ENCODE measurements at regions not wholly inside any gene's neighbourhood (a gene's known extent, or its start where the extent isn't known, plus 50 kb on each side); places are given as distances from the start of the nearest gene placed in this dataset.
"Not testable (repeated sequence)": the region's sequence is repeated elsewhere in the genome, so short reads cannot be mapped to it uniquely, and the experiment has no call there.

- Histone ChIP-seq H3K4me3 (no peak overlapping the region), H3K9me3 (ENCODE audit: low read depth) (no peaks in the 10 kb centered on the region), H3K36me3 (no peaks in the 10 kb centered on the region), H3K27me3 (no peaks in the 10 kb centered on the region), H3K4me1 (ENCODE audit: low read depth) (no peaks in the 10 kb centered on the region), H3K27ac (no peak overlapping the region)
- TF ChIP-seq CTCF (IDR thresholded peaks at IDR 0.05; ENCODE audit: low read depth, low read length): no peak
- DNase-seq (ENCODE audit: low read depth in 1 of 2, low spot score in 1 of 2): no peak
Observed at GRCh38 chr12:131422744-131423143, 288.1 kb upstream of the SFSWAP start.

- Histone ChIP-seq H3K27me3 (no peaks in the 10 kb centered on the region), H3K27ac (no peak overlapping the region), H3K36me3 (no peaks in the 10 kb centered on the region), H3K9me3 (ENCODE audit: low read depth) (no peaks in the 10 kb centered on the region), H3K4me1 (ENCODE audit: low read depth) (no peaks in the 10 kb centered on the region), H3K4me3 (no peak overlapping the region)
- DNase-seq (ENCODE audit: low read depth in 1 of 2, low spot score in 1 of 2): no peak
- TF ChIP-seq CTCF (IDR thresholded peaks at IDR 0.05; ENCODE audit: low read depth, low read length): no peak
Observed at GRCh38 chr12:131424270-131424669, 286.6 kb upstream of the SFSWAP start.

- Histone ChIP-seq H3K27ac (no peak overlapping the region), H3K36me3 (no peaks in the 10 kb centered on the region), H3K27me3 (no peaks in the 10 kb centered on the region), H3K4me1 (ENCODE audit: low read depth) (no peaks in the 10 kb centered on the region), H3K4me3 (no peak overlapping the region), H3K9me3 (ENCODE audit: low read depth) (no peaks in the 10 kb centered on the region)
- no peak for DNase-seq (ENCODE audit: low read depth in 1 of 2, low spot score in 1 of 2)
- TF ChIP-seq CTCF (IDR thresholded peaks at IDR 0.05; ENCODE audit: low read depth, low read length): no peak
Observed at GRCh38 chr12:131425112-131426075, 285.5 kb upstream of the SFSWAP start.

GRCh38 chr12:131428091-131428685 lies 282.7 kb upstream of the SFSWAP start:
- Histone ChIP-seq H3K4me1 (ENCODE audit: low read depth) (no peaks in the 10 kb centered on the region), H3K9me3 (ENCODE audit: low read depth) (no peaks in the 10 kb centered on the region), H3K36me3 (no peaks in the 10 kb centered on the region), H3K27ac (no peak overlapping the region), H3K4me3 (no peak overlapping the region), H3K27me3 (no peaks in the 10 kb centered on the region)
- DNase-seq (ENCODE audit: low read depth in 1 of 2, low spot score in 1 of 2): no peak
- no peak for TF ChIP-seq CTCF (IDR thresholded peaks at IDR 0.05; ENCODE audit: low read depth, low read length)

- not testable (repeated sequence) for H3K4me1 ChIP-seq (ENCODE audit: low read depth); H3K4me3 ChIP-seq; H3K27me3 ChIP-seq; H3K36me3 ChIP-seq; H3K27ac ChIP-seq; DNase-seq (ENCODE audit: low read depth in 1 of 2, low spot score in 1 of 2); H3K9me3 ChIP-seq (ENCODE audit: low read depth)
Observed at GRCh38 chr12:131429221-131429620, 281.7 kb upstream of the SFSWAP start.

GRCh38 chr12:131429697-131430096 lies 281.2 kb upstream of the SFSWAP start:
- not testable (repeated sequence) for H3K27me3 ChIP-seq; DNase-seq (ENCODE audit: low read depth in 1 of 2, low spot score in 1 of 2); H3K4me1 ChIP-seq (ENCODE audit: low read depth); H3K36me3 ChIP-seq; H3K27ac ChIP-seq; H3K9me3 ChIP-seq (ENCODE audit: low read depth); H3K4me3 ChIP-seq
